SK-N-SH (cell line): ENCODE measurements at regions not wholly inside any gene's neighbourhood (a gene's known extent, or its start where the extent isn't known, plus 50 kb on each side); places are given as distances from the start of the nearest gene placed in this dataset.

ENCODE experiments used
- CTCF ChIA-PET: fragments of 300-600, 350-600 bp; formaldehyde crosslinking; extraction: SDS; loops from one replicate; lab custom pipeline; 2021; lab: Yijun Ruan, JAX
- POLR2A ChIA-PET: fragments of 350-600 bp; sonication (Branson Sonifier 250); formaldehyde crosslinking; extraction: SDS; loops from one replicate; lab custom pipeline; 2020; ENCODE audit warnings: antibody characterized with exemption, inconsistent platforms; lab: Yijun Ruan, JAX
- DNase-seq: peaks from one replicate; pipeline ENCODE4 v3.0.0; 2012
- H2AFZ ChIP-seq: fragments of 200-600 bp; sonication (generic); 2 replicates; pipeline ENCODE4 v1.8.1; 2016; ENCODE audit warnings: antibody characterized with exemption, mild to moderate bottlenecking, low read depth
- H3F3A ChIP-seq: fragments of 200-600 bp; sonication (generic); replicated peaks from 2 replicates; pipeline ENCODE3; 2016; ENCODE audit warnings: antibody characterized with exemption, mild to moderate bottlenecking; ENCODE audit not compliant: insufficient read depth
- H3K27ac ChIP-seq, 2 experiments: fragments of 200-500 bp in 1 of 2; fragments of 200-600 bp in 1 of 2; sonication (Bioruptor generic) in 1 of 2; sonication (generic), shearing (Covaris generic) in 1 of 2; 2 replicates each; pipeline versions ENCODE4 v1.5.1 to v1.6.1; 2014 to 2016; ENCODE audit warnings: low read depth in 2 of 2, inconsistent platforms in 1 of 2, low read length in 1 of 2, mild to moderate bottlenecking in 1 of 2, mixed read lengths in 1 of 2
- H3K27me3 ChIP-seq: fragments of 200-600 bp; sonication (generic), shearing (Covaris generic); 2 replicates; pipeline ENCODE4 v1.6.1; 2016; ENCODE audit warnings: mixed run types; ENCODE audit not compliant: insufficient read depth
- H3K36me3 ChIP-seq, 2 experiments: fragments of 200-500 bp in 1 of 2; fragments of 200-600 bp in 1 of 2; sonication (Bioruptor generic) in 1 of 2; sonication (generic) in 1 of 2; replicated peaks in 1 of 2; 2 replicates each; pipeline versions ENCODE3 to v1.5.1; 2014 to 2016; ENCODE audit warnings: low read length in 1 of 2, mild to moderate bottlenecking in 1 of 2; ENCODE audit not compliant: insufficient read depth in 2 of 2, control insufficient read depth in 1 of 2
- H3K4me1 ChIP-seq, 2 experiments: fragments of 200-500 bp in 1 of 2; fragments of 200-600 bp in 1 of 2; sonication (Bioruptor generic) in 1 of 2; sonication (generic), shearing (Covaris generic) in 1 of 2; 2 replicates each; pipeline versions ENCODE4 v1.5.1 to v1.6.1; 2014 to 2016; ENCODE audit warnings: low read depth in 1 of 2, low read length in 1 of 2, mixed run types in 1 of 2; ENCODE audit not compliant: insufficient read depth in 2 of 2, control insufficient read depth in 1 of 2
- H3K4me2 ChIP-seq: fragments of 200-600 bp; sonication (generic), shearing (Covaris generic); 2 replicates; pipeline ENCODE4 v1.6.1; 2017; ENCODE audit warnings: mixed run types
- H3K4me3 ChIP-seq, 2 experiments: fragments of 200-500 bp in 1 of 2; fragments of 200-600 bp in 1 of 2; sonication (Bioruptor generic) in 1 of 2; sonication (generic), shearing (Covaris generic) in 1 of 2; 2 replicates each; pipeline versions ENCODE4 v1.5.1 to v1.8.1; 2014 to 2016; ENCODE audit warnings: low read depth in 2 of 2, inconsistent platforms in 1 of 2, low read length in 1 of 2, mild to moderate bottlenecking in 1 of 2, mixed read lengths in 1 of 2, moderate library complexity in 1 of 2
- H3K79me2 ChIP-seq: fragments of 200-600 bp; sonication (generic); 2 replicates; pipeline ENCODE4 v1.8.1; 2017; ENCODE audit warnings: mild to moderate bottlenecking; ENCODE audit not compliant: insufficient read depth
- H3K9ac ChIP-seq: fragments of 200-600 bp; sonication (generic); 2 replicates; pipeline ENCODE4 v1.6.1; 2017; ENCODE audit warnings: mixed run types
- H3K9me2 ChIP-seq: fragments of 200-600 bp; sonication (generic); 2 replicates; pipeline ENCODE4 v1.6.1; 2017; ENCODE audit warnings: mixed run types
- H3K9me3 ChIP-seq: fragments of 200-600 bp; sonication (generic); 2 replicates; pipeline ENCODE4 v1.6.1; 2017; ENCODE audit warnings: mixed run types, mild to moderate bottlenecking, moderate library complexity
- H4K20me1 ChIP-seq: fragments of 200-600 bp; sonication (generic); 2 replicates; pipeline ENCODE4 v1.6.1; 2017; ENCODE audit warnings: mild to moderate bottlenecking, mixed run types; ENCODE audit not compliant: insufficient read depth
- CTCF ChIP-seq: fragments of 200-600 bp; sonication (generic); IDR thresholded peaks from 2 replicates; pipeline ENCODE4 v1.6.1; 2017; ENCODE audit warnings: antibody characterized with exemption, mild to moderate bottlenecking, moderate library complexity
- ELF1 ChIP-seq: IDR thresholded peaks from 2 replicates; pipeline ENCODE4 v1.4.0; 2012
- EP300 ChIP-seq, 2 experiments: IDR thresholded peaks; 2 replicates each; pipeline versions ENCODE4 v1.4.0 to v1.6.1; 2012; ENCODE audit warnings: borderline replicate concordance in 1 of 2, low read depth in 1 of 2, low read length in 1 of 2
- FOXJ3 ChIP-seq: sonication (generic); formaldehyde crosslinking; IDR thresholded peaks from 2 replicates; pipeline ENCODE4 v1.5.1; 2020; ENCODE audit warnings: mild to moderate bottlenecking, missing genetic modification reagents
- FOXM1 ChIP-seq: IDR thresholded peaks from 2 replicates; pipeline ENCODE4 v1.4.0; 2012; ENCODE audit warnings: low read depth, mild to moderate bottlenecking
- GABPA ChIP-seq: IDR thresholded peaks from 2 replicates; pipeline ENCODE4 v1.4.0; 2012; ENCODE audit warnings: low read depth, mild to moderate bottlenecking
- JUND ChIP-seq: IDR thresholded peaks from 2 replicates; pipeline ENCODE4 v1.4.0; 2012
- MEF2A ChIP-seq: IDR thresholded peaks from 2 replicates; pipeline ENCODE4 v1.4.0; 2012; ENCODE audit warnings: low read depth, borderline replicate concordance
- MXI1 ChIP-seq: IDR thresholded peaks from 2 replicates; pipeline ENCODE4 v1.6.1; 2012; ENCODE audit warnings: mild to moderate bottlenecking, low read depth, low read length, improper control_type of control experiment
- NFIC ChIP-seq: IDR thresholded peaks from 2 replicates; pipeline ENCODE4 v1.4.0; 2012; ENCODE audit warnings: borderline replicate concordance
- NRF1 ChIP-seq: IDR thresholded peaks from 2 replicates; pipeline ENCODE4 v1.6.1; 2012; ENCODE audit warnings: low read depth, mild to moderate bottlenecking, low read length
- POLR2AphosphoS5 ChIP-seq: IDR thresholded peaks from 2 replicates; pipeline ENCODE4 v1.6.1; 2012; ENCODE audit warnings: low read depth, low read length
- RAD21 ChIP-seq: IDR thresholded peaks from 2 replicates; pipeline ENCODE4 v1.6.1; 2012; ENCODE audit warnings: mild to moderate bottlenecking, low read length
- RFX5 ChIP-seq: IDR thresholded peaks from 2 replicates; pipeline ENCODE4 v1.6.1; 2012; ENCODE audit warnings: mild to moderate bottlenecking, improper control_type of control experiment, low read length
- SIN3A ChIP-seq: IDR thresholded peaks from 2 replicates; pipeline ENCODE4 v1.6.1; 2012; ENCODE audit warnings: low read depth, mild to moderate bottlenecking, low read length, moderate library complexity, borderline replicate concordance
- TAF1 ChIP-seq: IDR thresholded peaks from 2 replicates; pipeline ENCODE4 v1.6.1; 2012; ENCODE audit warnings: low read depth, mild to moderate bottlenecking, low read length, moderate library complexity, borderline replicate concordance
- TCF12 ChIP-seq: IDR thresholded peaks from 2 replicates; pipeline ENCODE4 v1.4.0; 2012
- USF1 ChIP-seq: IDR thresholded peaks from 2 replicates; pipeline ENCODE4 v1.4.0; 2012; ENCODE audit warnings: low read depth, borderline replicate concordance
- WGBS: methylation state at CpG from one replicate; pipeline ENCODE4 v1.1.6; 2017; ENCODE audit warnings: low lambda C conversion rate; 5-methylcytosine and 5-hydroxymethylcytosine counted together
- TF ChIP-seq, protein P1 (sequence below): IDR thresholded peaks from 2 replicates; pipeline ENCODE4; 2012
- TF ChIP-seq, protein P2 (sequence below): IDR thresholded peaks from 2 replicates; pipeline ENCODE4 v1.4.0; 2012; ENCODE audit warnings: low read depth, borderline replicate concordance

- no peak for TF ChIP-seq NFIC
- TF ChIP-seq TCF12: no peak
- TF ChIP-seq, all 33 proteins: peak for 0
Measured at GRCh38 chr16:6284731-6285130, 1047.9 kb upstream of the RBFOX1 start (continued).

DNA sequence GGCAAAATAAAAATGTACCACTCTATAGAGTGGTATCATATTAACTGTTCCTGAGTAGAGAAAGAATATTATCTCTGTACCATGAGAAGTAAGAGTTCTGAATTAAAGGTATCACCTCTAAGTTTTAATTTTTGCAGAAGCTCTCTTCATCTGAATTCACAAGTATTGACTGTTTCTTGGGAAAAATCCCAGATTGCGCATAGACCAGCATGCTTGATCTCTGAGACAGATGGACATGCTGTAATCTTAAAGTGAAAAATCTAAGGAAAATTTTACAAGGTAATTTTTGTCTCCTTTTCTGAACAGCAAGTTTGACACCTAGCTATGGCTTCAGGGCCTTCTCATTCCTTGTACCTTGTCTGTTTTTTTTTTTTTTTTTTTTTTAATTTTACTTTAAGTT lies 1050.7 kb upstream of the RBFOX1 start:
- POLR2A ChIA-PET: no interaction called here
- CTCF ChIA-PET: interaction anchor here (0.6 kb wide), 1 partner anchor 27 kb away, joined by 3 read pairs; no protein-coding TSS in a partner anchor
- 89% methylated on average over 1 of the region's 1 CpG for WGBS

More for the DNA sequence above, 1050.7 kb upstream of the RBFOX1 start:
- Histone ChIP-seq H3F3A (no peaks in the 10 kb centered on the region), H3K79me2 (no peaks in the 10 kb centered on the region), H3K4me1 (no peaks in the 10 kb centered on the region; a peak in 2 of 4 replicates), H3K9ac (no peak overlapping the region), H3K9me3 (no peaks in the 10 kb centered on the region), H3K4me2 (no peak overlapping the region), H3K27ac (no peak overlapping the region), H2AFZ (no peak overlapping the region), H3K4me3 (no peak overlapping the region), H3K36me3 (no peaks in the 10 kb centered on the region), H4K20me1 (no peaks in the 10 kb centered on the region), H3K9me2 (no peaks in the 10 kb centered on the region), H3K27me3 (no peaks in the 10 kb centered on the region)
- no peak for DNase-seq
- TF ChIP-seq POLR2AphosphoS5 (no peak), ELF1 (no peak), USF1 (no peak), NRF1 (no peak), TAF1 (no peak), FOXJ3 (CRISPR knock-in tag) (no peak), EP300 (IDR thresholded peaks at IDR 0.05; ENCODE audit: borderline replicate concordance in 1 of 2, low read depth in 1 of 2, low read length in 1 of 2) (no peak), JUND (no peak), GABPA (no peak), MXI1 (no peak), NFIC (no peak), SIN3A (no peak), FOXM1 (no peak), RAD21 (no peak), MEF2A (no peak), CTCF (no peak), RFX5 (no peak)
- TF ChIP-seq, protein P1, sequence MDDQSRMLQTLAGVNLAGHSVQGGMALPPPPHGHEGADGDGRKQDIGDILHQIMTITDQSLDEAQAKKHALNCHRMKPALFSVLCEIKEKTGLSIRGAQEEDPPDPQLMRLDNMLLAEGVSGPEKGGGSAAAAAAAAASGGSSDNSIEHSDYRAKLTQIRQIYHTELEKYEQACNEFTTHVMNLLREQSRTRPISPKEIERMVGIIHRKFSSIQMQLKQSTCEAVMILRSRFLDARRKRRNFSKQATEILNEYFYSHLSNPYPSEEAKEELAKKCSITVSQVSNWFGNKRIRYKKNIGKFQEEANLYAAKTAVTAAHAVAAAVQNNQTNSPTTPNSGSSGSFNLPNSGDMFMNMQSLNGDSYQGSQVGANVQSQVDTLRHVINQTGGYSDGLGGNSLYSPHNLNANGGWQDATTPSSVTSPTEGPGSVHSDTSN: no peak
- TF ChIP-seq, protein P2, sequence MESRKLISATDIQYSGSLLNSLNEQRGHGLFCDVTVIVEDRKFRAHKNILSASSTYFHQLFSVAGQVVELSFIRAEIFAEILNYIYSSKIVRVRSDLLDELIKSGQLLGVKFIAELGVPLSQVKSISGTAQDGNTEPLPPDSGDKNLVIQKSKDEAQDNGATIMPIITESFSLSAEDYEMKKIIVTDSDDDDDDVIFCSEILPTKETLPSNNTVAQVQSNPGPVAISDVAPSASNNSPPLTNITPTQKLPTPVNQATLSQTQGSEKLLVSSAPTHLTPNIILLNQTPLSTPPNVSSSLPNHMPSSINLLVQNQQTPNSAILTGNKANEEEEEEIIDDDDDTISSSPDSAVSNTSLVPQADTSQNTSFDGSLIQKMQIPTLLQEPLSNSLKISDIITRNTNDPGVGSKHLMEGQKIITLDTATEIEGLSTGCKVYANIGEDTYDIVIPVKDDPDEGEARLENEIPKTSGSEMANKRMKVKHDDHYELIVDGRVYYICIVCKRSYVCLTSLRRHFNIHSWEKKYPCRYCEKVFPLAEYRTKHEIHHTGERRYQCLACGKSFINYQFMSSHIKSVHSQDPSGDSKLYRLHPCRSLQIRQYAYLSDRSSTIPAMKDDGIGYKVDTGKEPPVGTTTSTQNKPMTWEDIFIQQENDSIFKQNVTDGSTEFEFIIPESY: no peak
